K562 (cell line): ENCODE measurements at regions not wholly inside any gene's neighbourhood (a gene's known extent, or its start where the extent isn't known, plus 50 kb on each side); places are given as distances from the start of the nearest gene placed in this dataset.

ENCODE experiments used
- ATAC-seq: fragments of 200-7000 bp; cut with Tn5 transposase; 3 replicates; pipeline ENCODE4 v1.9.1; 2020; ENCODE audit warnings: moderate library complexity
- BruUV-seq: library from RNA; stranded (reverse); fragments of 400-500 nt; replicated peaks from 2 replicates; lab custom pipeline; 2021; lab: Mats Ljungman, UMichigan
- CTCF ChIA-PET: fragments of 300-600 bp; formaldehyde crosslinking; extraction: SDS; loops from one replicate; lab custom pipeline; 2021; ENCODE audit warnings: low intra/inter-chr PET ratio; lab: Yijun Ruan, JAX
- POLR2A ChIA-PET: fragments of 300-600, 350-650 bp; sonication (Branson Sonifier 250); formaldehyde crosslinking; extraction: SDS; loops from one replicate; lab custom pipeline; 2021; ENCODE audit warnings: antibody characterized with exemption, inconsistent platforms; lab: Yijun Ruan, JAX
- DNase-seq, 4 experiments: peaks; one replicate each; pipeline versions ENCODE4 v3.0.0 to v3.0.0-alpha.2; 2011 to 2018; ENCODE audit warnings: low spot score in 3 of 4, mixed read lengths in 3 of 4; ENCODE audit errors: extremely low read depth in 1 of 4
- FAIRE-seq: peaks from 2 replicates; lab custom pipeline; 2011; peaks lifted over from hg19 to GRCh38; lab: Jason Lieb, UNC
- H2AFZ ChIP-seq: 2 replicates; pipeline ENCODE4 v1.6.0; 2011; ENCODE audit warnings: low read depth, low read length, control low read depth, inconsistent platforms
- H3K27ac ChIP-seq: fragments of 200-600 bp; 3 replicates; pipeline ENCODE4 v1.8.0; 2011; ENCODE audit warnings: low read depth, mild to moderate bottlenecking, control low read depth, inconsistent platforms, low read length, moderate library complexity, mixed read lengths; ENCODE audit errors: extremely low read depth
- H3K27me3 ChIP-seq, 2 experiments: fragments of 300-600 bp in 1 of 2; 2 replicates in 1 of 2; 3 replicates in 1 of 2; pipeline versions ENCODE4 v1.6.0 to v1.8.0; 2011; ENCODE audit warnings: inconsistent platforms in 2 of 2, low read length in 2 of 2, mild to moderate bottlenecking in 1 of 2, mixed read lengths in 1 of 2, moderate library complexity in 1 of 2; ENCODE audit not compliant: control insufficient read depth in 2 of 2, insufficient read depth in 2 of 2
- H3K36me3 ChIP-seq: fragments of 300-600 bp; 3 replicates; pipeline ENCODE4 v1.8.0; 2011; ENCODE audit warnings: mild to moderate bottlenecking, low read length, inconsistent platforms; ENCODE audit not compliant: control insufficient read depth, insufficient read depth
- H3K4me1 ChIP-seq, 2 experiments: fragments of 200-600 bp in 1 of 2; replicated peaks in 1 of 2; 2 replicates in 1 of 2; 3 replicates in 1 of 2; pipeline versions ENCODE4 v1.5.1 to v1.8.0; 2011; ENCODE audit warnings: inconsistent platforms in 2 of 2, low read length in 2 of 2, mild to moderate bottlenecking in 1 of 2, mixed read lengths in 1 of 2, moderate library complexity in 1 of 2; ENCODE audit not compliant: control insufficient read depth in 2 of 2, insufficient read depth in 2 of 2
- H3K4me2 ChIP-seq: 2 replicates; pipeline ENCODE4 v1.6.1; 2011; ENCODE audit warnings: low read length, control low read depth, inconsistent platforms, mixed read lengths; ENCODE audit not compliant: insufficient read depth
- H3K4me3 ChIP-seq: fragments of 200-600 bp; sonication (generic), shearing (Covaris generic); 2 replicates; pipeline ENCODE4 v1.5.1; 2016; ENCODE audit warnings: control low read depth, inconsistent platforms
- H3K79me2 ChIP-seq: fragments of 200-600 bp; 3 replicates; pipeline ENCODE4 v1.8.0; 2011; ENCODE audit warnings: low read length, inconsistent platforms; ENCODE audit not compliant: control insufficient read depth, insufficient read depth
- H3K9ac ChIP-seq, 2 experiments: 2 replicates each; pipeline versions ENCODE4 v1.6.0 to v1.6.1; 2011; ENCODE audit warnings: low read depth in 2 of 2, low read length in 2 of 2, control low read depth in 1 of 2, inconsistent platforms in 1 of 2, mild to moderate bottlenecking in 1 of 2, mixed read lengths in 1 of 2; ENCODE audit not compliant: insufficient read depth in 1 of 2
- H3K9me1 ChIP-seq: one replicate; pipeline ENCODE4 v1.6.0; 2011; ENCODE audit warnings: inconsistent platforms, mild to moderate bottlenecking, low read length, moderate library complexity; ENCODE audit not compliant: control insufficient read depth, insufficient read depth
- H3K9me3 ChIP-seq: replicated peaks from 2 replicates; pipeline ENCODE4 v1.5.1; 2011; ENCODE audit warnings: low read depth, low read length, inconsistent platforms; ENCODE audit not compliant: control insufficient read depth, insufficient read depth
- H4K20me1 ChIP-seq: replicated peaks from 2 replicates; pipeline ENCODE4 v1.6.1; 2011; ENCODE audit warnings: low read length, inconsistent platforms, mixed read lengths; ENCODE audit not compliant: control insufficient read depth, insufficient read depth
- ATF2 ChIP-seq: sonication (generic); formaldehyde crosslinking; IDR thresholded peaks from 2 replicates; pipeline ENCODE4 v1.8.1; 2022; ENCODE audit warnings: missing genetic modification reagents
- CHCHD3 ChIP-seq: fragments of 250-450 bp; sonication (Bioruptor Pico); IDR thresholded peaks from 2 replicates; pipeline ENCODE4 v2.1.2; 2022; ENCODE audit warnings: mild to moderate bottlenecking
- CHD1 ChIP-seq: fragments of 200-600 bp; sonication (generic); IDR thresholded peaks from one replicate; pipeline ENCODE4 v1.6.1; 2012; ENCODE audit warnings: mild to moderate bottlenecking, moderate library complexity, low read length, inconsistent platforms
- NR1H2 ChIP-seq: sonication (generic); formaldehyde crosslinking; IDR thresholded peaks from 2 replicates; pipeline ENCODE4 v1.4.0; 2020; ENCODE audit warnings: mild to moderate bottlenecking, missing genetic modification reagents
- STAG1 ChIP-seq: sonication (generic); formaldehyde crosslinking; IDR thresholded peaks from 2 replicates; pipeline ENCODE4 v1.5.0; 2020; ENCODE audit warnings: missing genetic modification reagents, borderline replicate concordance
- TCF7 ChIP-seq: sonication (generic); IDR thresholded peaks from 2 replicates; pipeline ENCODE4 v1.6.1; 2016; ENCODE audit warnings: antibody characterized with exemption, borderline replicate concordance
- TCFL5 ChIP-seq: fragments of 250-450 bp; sonication (Bioruptor Pico); conservative IDR thresholded peaks from 2 replicates; pipeline ENCODE4 v1.6.1; 2021; ENCODE audit warnings: mild to moderate bottlenecking, moderate library complexity, matching md5 sums
- ZNF79 ChIP-seq: fragments of 250-450 bp; sonication (Bioruptor Pico); IDR thresholded peaks from 2 replicates; pipeline ENCODE4 v1.4.0; 2020; ENCODE audit warnings: low read depth, mild to moderate bottlenecking, moderate library complexity
- ZZZ3 ChIP-seq: fragments of 450-650 bp; IDR thresholded peaks from 2 replicates; pipeline ENCODE4 v1.6.1; 2016; ENCODE audit warnings: antibody characterized with exemption, mild to moderate bottlenecking, moderate library complexity
- WGBS: fragments of 100-300 bp; shearing (Covaris generic); methylation state at CpG from one replicate; pipeline ENCODE4 v1.1.6; 2016; ENCODE audit warnings: low coverage, mixed read lengths; ENCODE audit not compliant: insufficient coverage; ENCODE audit errors: missing lambda C conversion rate; 5-methylcytosine and 5-hydroxymethylcytosine counted together
- in situ Hi-C: fragments of 300-500 bp; cut with MboI; formaldehyde crosslinking; loops from 4 replicates; pipeline ENCODE4 v1.15.0; 2018; ENCODE audit warnings: inconsistent platforms, mixed read lengths
- intact Hi-C: fragments of 100-400 bp; cut with micrococcal nuclease; formaldehyde crosslinking; loops from 2 replicates; pipeline ENCODE4 v1.14.2; 2022
- TF ChIP-seq, protein P1 (sequence below): IDR thresholded peaks from 2 replicates; pipeline ENCODE4 v1.6.1; 2014; ENCODE audit warnings: antibody characterized with exemption
- TF ChIP-seq, protein P2 (sequence below): fragments of 450-650 bp; IDR thresholded peaks from 2 replicates; pipeline ENCODE4 v1.6.1; 2017; ENCODE audit warnings: antibody characterized with exemption
- TF ChIP-seq, protein P3 (sequence below): IDR thresholded peaks from 2 replicates; pipeline ENCODE4 v1.6.1; 2011; ENCODE audit warnings: borderline replicate concordance, low read depth, mild to moderate bottlenecking, moderate library complexity, low read length; ENCODE audit not compliant: insufficient read depth, poor library complexity, severe bottlenecking
- TF ChIP-seq, protein P4 (sequence below): sonication (generic); formaldehyde crosslinking; IDR thresholded peaks from 2 replicates; pipeline ENCODE4 v1.8.0; 2022; ENCODE audit warnings: mild to moderate bottlenecking, low read depth, missing genetic modification reagents

- TF ChIP-seq ZNF79 (CRISPR knock-in tag) (no peak), CHCHD3 (no peak), ATF2 (CRISPR knock-in tag) (no peak)
- TF ChIP-seq, protein P1, sequence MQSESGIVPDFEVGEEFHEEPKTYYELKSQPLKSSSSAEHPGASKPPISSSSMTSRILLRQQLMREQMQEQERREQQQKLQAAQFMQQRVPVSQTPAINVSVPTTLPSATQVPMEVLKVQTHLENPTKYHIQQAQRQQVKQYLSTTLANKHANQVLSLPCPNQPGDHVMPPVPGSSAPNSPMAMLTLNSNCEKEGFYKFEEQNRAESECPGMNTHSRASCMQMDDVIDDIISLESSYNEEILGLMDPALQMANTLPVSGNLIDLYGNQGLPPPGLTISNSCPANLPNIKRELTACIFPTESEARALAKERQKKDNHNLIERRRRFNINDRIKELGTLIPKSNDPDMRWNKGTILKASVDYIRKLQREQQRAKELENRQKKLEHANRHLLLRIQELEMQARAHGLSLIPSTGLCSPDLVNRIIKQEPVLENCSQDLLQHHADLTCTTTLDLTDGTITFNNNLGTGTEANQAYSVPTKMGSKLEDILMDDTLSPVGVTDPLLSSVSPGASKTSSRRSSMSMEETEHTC: no peak
- TF ChIP-seq, all 486 proteins: peak for 0
These were observed 97.8 kb upstream of the SEC61G start (continued) for GRCh38 chr7:54856856-54857255.

DNA sequence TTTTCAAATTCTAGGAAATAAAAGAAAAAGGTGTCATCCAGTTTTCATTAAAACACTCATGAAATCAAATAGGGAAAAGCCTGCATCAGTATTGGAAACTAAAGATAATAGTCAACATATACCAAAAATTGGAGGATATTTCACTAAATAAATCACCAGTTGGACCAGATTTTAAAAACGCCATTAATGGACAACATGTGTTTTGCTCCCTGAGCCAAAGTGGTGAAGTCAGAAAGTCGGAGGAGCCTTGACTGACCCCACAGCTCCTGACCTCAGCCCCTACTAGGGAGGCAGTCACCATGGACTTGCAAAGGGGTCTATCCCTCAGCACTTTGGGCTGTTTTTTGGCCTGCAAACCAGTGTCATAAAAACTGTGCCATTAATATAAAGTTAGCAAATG, 98.3 kb upstream of the SEC61G start:
- TF ChIP-seq ZZZ3 (no peak), CHD1 (no peak), NR1H2 (no peak), TCFL5 (CRISPR knock-in tag) (no peak), STAG1 (CRISPR knock-in tag) (no peak), TCF7 (no peak)
- TF ChIP-seq, protein P2, sequence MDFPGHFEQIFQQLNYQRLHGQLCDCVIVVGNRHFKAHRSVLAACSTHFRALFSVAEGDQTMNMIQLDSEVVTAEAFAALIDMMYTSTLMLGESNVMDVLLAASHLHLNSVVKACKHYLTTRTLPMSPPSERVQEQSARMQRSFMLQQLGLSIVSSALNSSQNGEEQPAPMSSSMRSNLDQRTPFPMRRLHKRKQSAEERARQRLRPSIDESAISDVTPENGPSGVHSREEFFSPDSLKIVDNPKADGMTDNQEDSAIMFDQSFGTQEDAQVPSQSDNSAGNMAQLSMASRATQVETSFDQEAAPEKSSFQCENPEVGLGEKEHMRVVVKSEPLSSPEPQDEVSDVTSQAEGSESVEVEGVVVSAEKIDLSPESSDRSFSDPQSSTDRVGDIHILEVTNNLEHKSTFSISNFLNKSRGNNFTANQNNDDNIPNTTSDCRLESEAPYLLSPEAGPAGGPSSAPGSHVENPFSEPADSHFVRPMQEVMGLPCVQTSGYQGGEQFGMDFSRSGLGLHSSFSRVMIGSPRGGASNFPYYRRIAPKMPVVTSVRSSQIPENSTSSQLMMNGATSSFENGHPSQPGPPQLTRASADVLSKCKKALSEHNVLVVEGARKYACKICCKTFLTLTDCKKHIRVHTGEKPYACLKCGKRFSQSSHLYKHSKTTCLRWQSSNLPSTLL: no peak
- TF ChIP-seq, protein P3, sequence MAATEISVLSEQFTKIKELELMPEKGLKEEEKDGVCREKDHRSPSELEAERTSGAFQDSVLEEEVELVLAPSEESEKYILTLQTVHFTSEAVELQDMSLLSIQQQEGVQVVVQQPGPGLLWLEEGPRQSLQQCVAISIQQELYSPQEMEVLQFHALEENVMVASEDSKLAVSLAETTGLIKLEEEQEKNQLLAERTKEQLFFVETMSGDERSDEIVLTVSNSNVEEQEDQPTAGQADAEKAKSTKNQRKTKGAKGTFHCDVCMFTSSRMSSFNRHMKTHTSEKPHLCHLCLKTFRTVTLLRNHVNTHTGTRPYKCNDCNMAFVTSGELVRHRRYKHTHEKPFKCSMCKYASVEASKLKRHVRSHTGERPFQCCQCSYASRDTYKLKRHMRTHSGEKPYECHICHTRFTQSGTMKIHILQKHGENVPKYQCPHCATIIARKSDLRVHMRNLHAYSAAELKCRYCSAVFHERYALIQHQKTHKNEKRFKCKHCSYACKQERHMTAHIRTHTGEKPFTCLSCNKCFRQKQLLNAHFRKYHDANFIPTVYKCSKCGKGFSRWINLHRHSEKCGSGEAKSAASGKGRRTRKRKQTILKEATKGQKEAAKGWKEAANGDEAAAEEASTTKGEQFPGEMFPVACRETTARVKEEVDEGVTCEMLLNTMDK: no peak
- TF ChIP-seq, protein P4, sequence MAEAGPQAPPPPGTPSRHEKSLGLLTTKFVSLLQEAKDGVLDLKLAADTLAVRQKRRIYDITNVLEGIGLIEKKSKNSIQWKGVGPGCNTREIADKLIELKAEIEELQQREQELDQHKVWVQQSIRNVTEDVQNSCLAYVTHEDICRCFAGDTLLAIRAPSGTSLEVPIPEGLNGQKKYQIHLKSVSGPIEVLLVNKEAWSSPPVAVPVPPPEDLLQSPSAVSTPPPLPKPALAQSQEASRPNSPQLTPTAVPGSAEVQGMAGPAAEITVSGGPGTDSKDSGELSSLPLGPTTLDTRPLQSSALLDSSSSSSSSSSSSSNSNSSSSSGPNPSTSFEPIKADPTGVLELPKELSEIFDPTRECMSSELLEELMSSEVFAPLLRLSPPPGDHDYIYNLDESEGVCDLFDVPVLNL (CRISPR knock-in tag): no peak
- intact Hi-C loops: no loop called here
- no peak for FAIRE-seq

More for the DNA sequence above, 98.3 kb upstream of the SEC61G start:
- 0% methylated on average over 2 of the region's 2 CpGs for WGBS
- in situ Hi-C loops: no loop called here
- Histone ChIP-seq H3K9me1 (no peaks in the 10 kb centered on the region), H3K4me3 (no peak overlapping the region), H3K9ac (no peak overlapping the region), H3K27me3 (peaks cover 0 to 3% of the 10 kb centered on the region in 2 experiments; a peak in 1 of 5 replicates), H3K79me2 (no peaks in the 10 kb centered on the region), H3K4me1 (no peaks in the 10 kb centered on the region), H3K27ac (no peak overlapping the region), H3K4me2 (no peak overlapping the region), H4K20me1 (no peaks in the 10 kb centered on the region), H3K9me3 (no peaks in the 10 kb centered on the region), H3K36me3 (no peaks in the 10 kb centered on the region), H2AFZ (no peak overlapping the region)
- ATAC-seq: no peak
- no peak for DNase-seq
- ChIA-PET CTCF (no interaction called here), POLR2A (no interaction called here)
- no TSS peak for BruUV-seq
